MV-4-11 (cell line): ENCODE measurements at regions not wholly inside any gene's neighbourhood (a gene's known extent, or its start where the extent isn't known, plus 50 kb on each side); places are given as distances from the start of the nearest gene placed in this dataset.
"Not testable (repeated sequence)": the region's sequence is repeated elsewhere in the genome, so short reads cannot be mapped to it uniquely, and the experiment has no call there.

Experiments
- DNase-seq: peaks from one replicate; lab custom pipeline; 2025; lab: John Stamatoyannopoulos, UW

- no peak for DNase-seq
These were observed 831.1 kb upstream of the NCAM2 start for GRCh38 chr21:20167059-20167458.

GRCh38 chr21:20169812-20170576 is 828.2 kb upstream of the NCAM2 start:
- DNase-seq: no peak

GRCh38 chr21:20186186-20186585 is 812.0 kb upstream of the NCAM2 start:
- DNase-seq: no peak

GRCh38 chr21:20187028-20187427 is 811.2 kb upstream of the NCAM2 start:
- no peak for DNase-seq

- DNase-seq: not testable (repeated sequence)
These were observed 796.9 kb upstream of the NCAM2 start for GRCh38 chr21:20201323-20201722.

- DNase-seq: no peak
These were observed 790.9 kb upstream of the NCAM2 start for GRCh38 chr21:20207335-20207734.

- no peak for DNase-seq
These were observed 782.2 kb upstream of the NCAM2 start for GRCh38 chr21:20215959-20216358.

GRCh38 chr21:20220586-20220985 is 777.6 kb upstream of the NCAM2 start:
- no peak for DNase-seq

GRCh38 chr21:20221981-20222380 is 776.2 kb upstream of the NCAM2 start:
- DNase-seq: not testable (repeated sequence)

- DNase-seq: peak; percentile 43
These were observed 761.6 kb upstream of the NCAM2 start for GRCh38 chr21:20236649-20237048.

- no peak for DNase-seq
These were observed 748.8 kb upstream of the NCAM2 start for GRCh38 chr21:20249401-20249800.

- DNase-seq: no peak
These were observed 747.9 kb upstream of the NCAM2 start for GRCh38 chr21:20250337-20250736.

- DNase-seq: no peak
These were observed 744.9 kb upstream of the NCAM2 start for GRCh38 chr21:20253261-20253660.

GRCh38 chr21:20254964-20255363 is 743.2 kb upstream of the NCAM2 start:
- no peak for DNase-seq

- no peak for DNase-seq
These were observed 741.0 kb upstream of the NCAM2 start for GRCh38 chr21:20257052-20257740.

GRCh38 chr21:20258542-20258941 is 739.7 kb upstream of the NCAM2 start:
- peak; percentile 59 for DNase-seq

- DNase-seq: no peak
These were observed 739.0 kb upstream of the NCAM2 start for GRCh38 chr21:20259031-20259867.

- DNase-seq: no peak
These were observed 738.1 kb upstream of the NCAM2 start for GRCh38 chr21:20260124-20260523.

- no peak for DNase-seq
These were observed 736.8 kb upstream of the NCAM2 start for GRCh38 chr21:20261364-20261763.

GRCh38 chr21:20265707-20266440 is 732.3 kb upstream of the NCAM2 start:
- no peak for DNase-seq

GRCh38 chr21:20266441-20266710 is 731.8 kb upstream of the NCAM2 start:
- no peak for DNase-seq

GRCh38 chr21:20270365-20271055 is 727.7 kb upstream of the NCAM2 start:
- no peak for DNase-seq
